ENCODE measurements at regions not wholly inside any gene's neighbourhood (a gene's known extent, or its start where the extent isn't known, plus 50 kb on each side); places are given as distances from the start of the nearest gene placed in this dataset.

GRCh38 chr7:16014031-16014430 lies 327.5 kb upstream of the MEOX2 start:
- H3K4me3 ChIP-seq (ENCODE audit: low read depth, low read length): no peak overlapping the region
- no peak for DNase-seq (ENCODE audit: low read depth)
- TF ChIP-seq CTCF (IDR thresholded peaks at IDR 0.05; ENCODE audit: low read depth, low read length, missing control alignments): no peak
- in situ Hi-C loops (cut with HindIII; ENCODE audit: low sequenced_read_pairs): no loop called here

DNA sequence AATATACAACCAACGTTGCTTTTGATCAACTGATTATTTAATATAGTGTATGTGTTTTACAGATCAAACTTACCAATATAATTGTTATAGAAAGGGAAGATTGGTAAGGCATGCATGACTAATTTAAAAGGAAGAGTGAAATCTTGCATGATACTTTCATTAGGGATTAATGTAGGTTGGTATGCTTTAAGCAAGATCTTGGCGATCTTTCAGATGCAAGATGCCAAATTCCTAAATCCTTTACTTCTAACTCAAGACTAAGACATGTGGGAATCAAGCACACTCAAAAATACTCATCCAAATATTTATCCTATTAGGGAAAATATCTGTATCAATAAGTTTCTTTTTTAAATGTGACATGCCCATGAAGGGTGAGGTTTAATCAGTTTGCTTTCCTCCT lies 321.4 kb upstream of the MEOX2 start:
- H3K4me3 ChIP-seq (ENCODE audit: low read depth, low read length): no peak overlapping the region
- no peak for TF ChIP-seq CTCF (IDR thresholded peaks at IDR 0.05; ENCODE audit: low read depth, low read length, missing control alignments)
- DNase-seq (ENCODE audit: low read depth): no peak
- in situ Hi-C loops (cut with HindIII; ENCODE audit: low sequenced_read_pairs): no loop called here

GRCh38 chr7:16004702-16005101 lies 318.2 kb upstream of the MEOX2 start:
- in situ Hi-C loops (cut with HindIII; ENCODE audit: low sequenced_read_pairs): no loop called here
- TF ChIP-seq CTCF (IDR thresholded peaks at IDR 0.05; ENCODE audit: low read depth, low read length, missing control alignments): no peak
- no peak overlapping the region for H3K4me3 ChIP-seq (ENCODE audit: low read depth, low read length)
- DNase-seq (ENCODE audit: low read depth): no peak

DNA sequence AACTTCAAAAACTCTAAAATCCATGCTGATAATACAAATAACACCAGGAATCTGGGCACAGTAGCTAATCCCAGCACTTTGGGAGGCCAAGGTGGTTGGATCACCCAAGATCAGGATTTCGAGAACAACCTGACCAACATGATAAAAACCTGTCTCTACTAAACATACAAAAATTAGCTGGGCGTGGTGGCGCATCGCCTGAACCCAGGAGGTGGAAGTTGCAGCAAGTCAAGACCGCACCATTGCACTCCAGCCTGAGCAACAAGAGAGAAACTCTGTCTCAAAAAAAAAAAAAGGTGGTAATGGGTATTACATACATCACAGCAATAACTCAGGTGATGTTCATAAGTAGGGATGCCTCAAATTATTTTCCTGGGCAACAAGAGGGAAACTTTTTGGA lies 315.0 kb upstream of the MEOX2 start:
- in situ Hi-C loops (cut with HindIII; ENCODE audit: low sequenced_read_pairs): no loop called here
- no peak overlapping the region for H3K4me3 ChIP-seq (ENCODE audit: low read depth, low read length)
- no peak for TF ChIP-seq CTCF (IDR thresholded peaks at IDR 0.05; ENCODE audit: low read depth, low read length, missing control alignments)
- DNase-seq (ENCODE audit: low read depth): no peak

DNA sequence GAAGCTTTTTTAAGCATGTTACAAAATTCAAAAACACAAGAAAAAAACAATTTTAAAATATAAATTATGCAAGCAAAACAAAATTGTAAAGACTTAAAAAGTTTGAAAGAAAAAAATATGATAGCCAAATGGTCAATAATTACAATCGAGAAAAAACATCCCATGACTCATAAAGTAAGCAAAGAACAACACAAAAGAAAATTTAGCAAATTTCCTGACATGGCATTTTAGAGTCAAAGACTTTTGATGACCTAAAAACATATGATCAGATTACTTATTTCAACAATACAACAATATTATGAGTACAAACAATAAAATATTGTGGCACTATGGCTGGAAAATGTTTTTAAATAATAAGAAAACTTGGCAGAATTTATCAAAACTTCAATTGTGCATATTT lies 312.1 kb upstream of the MEOX2 start:
- in situ Hi-C loops (cut with HindIII; ENCODE audit: low sequenced_read_pairs): no loop called here
- TF ChIP-seq CTCF (IDR thresholded peaks at IDR 0.05; ENCODE audit: low read depth, low read length, missing control alignments): no peak
- no peak overlapping the region for H3K4me3 ChIP-seq (ENCODE audit: low read depth, low read length)
- no peak for DNase-seq (ENCODE audit: low read depth)

- in situ Hi-C loops (cut with HindIII; ENCODE audit: low sequenced_read_pairs): no loop called here
- TF ChIP-seq CTCF (IDR thresholded peaks at IDR 0.05; ENCODE audit: low read depth, low read length, missing control alignments): no peak
- DNase-seq (ENCODE audit: low read depth): no peak
- no peak overlapping the region for H3K4me3 ChIP-seq (ENCODE audit: low read depth, low read length)
These were observed 308.5 kb upstream of the MEOX2 start for GRCh38 chr7:15995027-15995426.

DNA sequence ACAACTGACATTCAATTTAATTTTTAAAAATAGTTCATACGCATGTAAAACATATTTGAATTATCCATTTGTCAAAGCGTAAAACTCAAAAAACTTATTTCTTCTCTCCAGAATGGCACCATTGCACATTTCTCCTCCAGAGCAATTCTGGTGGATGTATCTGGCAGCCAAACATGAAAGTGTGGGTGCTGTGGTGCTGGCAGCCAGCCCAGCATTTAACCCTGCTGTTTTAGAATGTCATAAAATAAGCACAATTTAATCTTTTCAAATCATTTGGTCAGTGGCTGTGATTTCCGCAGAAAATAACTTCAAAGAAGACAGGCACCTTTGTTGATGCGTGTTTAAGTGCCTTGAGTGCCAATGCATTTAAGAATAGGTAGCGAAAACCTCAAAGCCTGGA lies 302.7 kb upstream of the MEOX2 start:
- no peak for TF ChIP-seq CTCF (IDR thresholded peaks at IDR 0.05; ENCODE audit: low read depth, low read length, missing control alignments)
- no peak for DNase-seq (ENCODE audit: low read depth)
- no peak overlapping the region for H3K4me3 ChIP-seq (ENCODE audit: low read depth, low read length)
- in situ Hi-C loops (cut with HindIII; ENCODE audit: low sequenced_read_pairs): no loop called here

All from astrocyte of the cerebellum (primary cell).